K562 (cell line): ENCODE measurements at regions not wholly inside any gene's neighbourhood (a gene's known extent, or its start where the extent isn't known, plus 50 kb on each side); places are given as distances from the start of the nearest gene placed in this dataset.
"Not testable (repeated sequence)": the region's sequence is repeated elsewhere in the genome, so short reads cannot be mapped to it uniquely, and the experiment has no call there.

Experiments
- ATAC-seq: fragments of 200-7000 bp; cut with Tn5 transposase; 3 replicates; pipeline ENCODE4 v1.9.1; 2020; ENCODE audit warnings: moderate library complexity
- BruUV-seq: library from RNA; stranded (reverse); fragments of 400-500 nt; replicated peaks from 2 replicates; lab custom pipeline; 2021; lab: Mats Ljungman, UMichigan
- CTCF ChIA-PET: fragments of 300-600 bp; formaldehyde crosslinking; extraction: SDS; loops from one replicate; lab custom pipeline; 2021; ENCODE audit warnings: low intra/inter-chr PET ratio; lab: Yijun Ruan, JAX
- POLR2A ChIA-PET: fragments of 300-600, 350-650 bp; sonication (Branson Sonifier 250); formaldehyde crosslinking; extraction: SDS; loops from one replicate; lab custom pipeline; 2021; ENCODE audit warnings: antibody characterized with exemption, inconsistent platforms; lab: Yijun Ruan, JAX
- DNase-seq, 4 experiments: peaks; one replicate each; pipeline versions ENCODE4 v3.0.0 to v3.0.0-alpha.2; 2011 to 2018; ENCODE audit warnings: low spot score in 3 of 4, mixed read lengths in 3 of 4; ENCODE audit errors: extremely low read depth in 1 of 4
- FAIRE-seq: peaks from 2 replicates; lab custom pipeline; 2011; peaks lifted over from hg19 to GRCh38; lab: Jason Lieb, UNC
- H2AFZ ChIP-seq: 2 replicates; pipeline ENCODE4 v1.6.0; 2011; ENCODE audit warnings: low read depth, low read length, control low read depth, inconsistent platforms
- H3K27ac ChIP-seq: fragments of 200-600 bp; 3 replicates; pipeline ENCODE4 v1.8.0; 2011; ENCODE audit warnings: low read depth, mild to moderate bottlenecking, control low read depth, inconsistent platforms, low read length, moderate library complexity, mixed read lengths; ENCODE audit errors: extremely low read depth
- H3K27me3 ChIP-seq, 2 experiments: fragments of 300-600 bp in 1 of 2; 2 replicates in 1 of 2; 3 replicates in 1 of 2; pipeline versions ENCODE4 v1.6.0 to v1.8.0; 2011; ENCODE audit warnings: inconsistent platforms in 2 of 2, low read length in 2 of 2, mild to moderate bottlenecking in 1 of 2, mixed read lengths in 1 of 2, moderate library complexity in 1 of 2; ENCODE audit not compliant: control insufficient read depth in 2 of 2, insufficient read depth in 2 of 2
- H3K36me3 ChIP-seq: fragments of 300-600 bp; 3 replicates; pipeline ENCODE4 v1.8.0; 2011; ENCODE audit warnings: mild to moderate bottlenecking, low read length, inconsistent platforms; ENCODE audit not compliant: control insufficient read depth, insufficient read depth
- H3K4me1 ChIP-seq, 2 experiments: fragments of 200-600 bp in 1 of 2; replicated peaks in 1 of 2; 2 replicates in 1 of 2; 3 replicates in 1 of 2; pipeline versions ENCODE4 v1.5.1 to v1.8.0; 2011; ENCODE audit warnings: inconsistent platforms in 2 of 2, low read length in 2 of 2, mild to moderate bottlenecking in 1 of 2, mixed read lengths in 1 of 2, moderate library complexity in 1 of 2; ENCODE audit not compliant: control insufficient read depth in 2 of 2, insufficient read depth in 2 of 2
- H3K4me2 ChIP-seq: 2 replicates; pipeline ENCODE4 v1.6.1; 2011; ENCODE audit warnings: low read length, control low read depth, inconsistent platforms, mixed read lengths; ENCODE audit not compliant: insufficient read depth
- H3K4me3 ChIP-seq: fragments of 200-600 bp; sonication (generic), shearing (Covaris generic); 2 replicates; pipeline ENCODE4 v1.5.1; 2016; ENCODE audit warnings: control low read depth, inconsistent platforms
- H3K79me2 ChIP-seq: fragments of 200-600 bp; 3 replicates; pipeline ENCODE4 v1.8.0; 2011; ENCODE audit warnings: low read length, inconsistent platforms; ENCODE audit not compliant: control insufficient read depth, insufficient read depth
- H3K9ac ChIP-seq, 2 experiments: 2 replicates each; pipeline versions ENCODE4 v1.6.0 to v1.6.1; 2011; ENCODE audit warnings: low read depth in 2 of 2, low read length in 2 of 2, control low read depth in 1 of 2, inconsistent platforms in 1 of 2, mild to moderate bottlenecking in 1 of 2, mixed read lengths in 1 of 2; ENCODE audit not compliant: insufficient read depth in 1 of 2
- H3K9me1 ChIP-seq: one replicate; pipeline ENCODE4 v1.6.0; 2011; ENCODE audit warnings: inconsistent platforms, mild to moderate bottlenecking, low read length, moderate library complexity; ENCODE audit not compliant: control insufficient read depth, insufficient read depth
- H3K9me3 ChIP-seq: replicated peaks from 2 replicates; pipeline ENCODE4 v1.5.1; 2011; ENCODE audit warnings: low read depth, low read length, inconsistent platforms; ENCODE audit not compliant: control insufficient read depth, insufficient read depth
- H4K20me1 ChIP-seq: replicated peaks from 2 replicates; pipeline ENCODE4 v1.6.1; 2011; ENCODE audit warnings: low read length, inconsistent platforms, mixed read lengths; ENCODE audit not compliant: control insufficient read depth, insufficient read depth
- HSF4 ChIP-seq: fragments of 250-450 bp; sonication (Bioruptor Pico); IDR thresholded peaks from 2 replicates; pipeline ENCODE4 v2.1.2; 2022; ENCODE audit warnings: mild to moderate bottlenecking, moderate library complexity, borderline replicate concordance
- MECOM ChIP-seq: fragments of 250-450 bp; sonication (Bioruptor Pico); IDR thresholded peaks from 2 replicates; pipeline ENCODE4 v1.8.0; 2022; ENCODE audit warnings: inconsistent platforms
- ZNF274 ChIP-seq: IDR thresholded peaks from 2 replicates; pipeline ENCODE4 v1.6.1; 2011; ENCODE audit warnings: low read depth, mild to moderate bottlenecking, low read length, moderate library complexity, borderline replicate concordance
- WGBS: fragments of 100-300 bp; shearing (Covaris generic); methylation state at CpG from one replicate; pipeline ENCODE4 v1.1.6; 2016; ENCODE audit warnings: low coverage, mixed read lengths; ENCODE audit not compliant: insufficient coverage; ENCODE audit errors: missing lambda C conversion rate; 5-methylcytosine and 5-hydroxymethylcytosine counted together
- in situ Hi-C: fragments of 300-500 bp; cut with MboI; formaldehyde crosslinking; loops from 4 replicates; pipeline ENCODE4 v1.15.0; 2018; ENCODE audit warnings: inconsistent platforms, mixed read lengths
- intact Hi-C: fragments of 100-400 bp; cut with micrococcal nuclease; formaldehyde crosslinking; loops from 2 replicates; pipeline ENCODE4 v1.14.2; 2022

GRCh38 chr13:79895416-79895815, 414.5 kb downstream of the NDFIP2 start:
- Histone ChIP-seq H2AFZ (no peak overlapping the region), H4K20me1 (no peaks in the 10 kb centered on the region), H3K36me3 (no peaks in the 10 kb centered on the region), H3K4me1 (no peaks in the 10 kb centered on the region), H3K9me1 (no peaks in the 10 kb centered on the region), H3K9ac (no peak overlapping the region), H3K79me2 (no peaks in the 10 kb centered on the region), H3K27me3 (no peaks in the 10 kb centered on the region), H3K27ac (no peak overlapping the region), H3K9me3 (no peaks in the 10 kb centered on the region), H3K4me2 (no peak overlapping the region), H3K4me3 (no peak overlapping the region)
- WGBS, result 0% methylated on average over 5 of the region's 6 CpGs
- FAIRE-seq (no peak), DNase-seq (no peak), ATAC-seq (no peak)
- intact Hi-C loops, result no loop called here
- BruUV-seq, result no TSS peak
- in situ Hi-C loops, result no loop called here
- no peak for TF ChIP-seq MECOM (CRISPR knock-in tag)
- TF ChIP-seq ZNF274, result no peak
- no peak for TF ChIP-seq HSF4 (CRISPR knock-in tag)
- ChIA-PET CTCF (no interaction called here), POLR2A (no interaction called here)

DNA sequence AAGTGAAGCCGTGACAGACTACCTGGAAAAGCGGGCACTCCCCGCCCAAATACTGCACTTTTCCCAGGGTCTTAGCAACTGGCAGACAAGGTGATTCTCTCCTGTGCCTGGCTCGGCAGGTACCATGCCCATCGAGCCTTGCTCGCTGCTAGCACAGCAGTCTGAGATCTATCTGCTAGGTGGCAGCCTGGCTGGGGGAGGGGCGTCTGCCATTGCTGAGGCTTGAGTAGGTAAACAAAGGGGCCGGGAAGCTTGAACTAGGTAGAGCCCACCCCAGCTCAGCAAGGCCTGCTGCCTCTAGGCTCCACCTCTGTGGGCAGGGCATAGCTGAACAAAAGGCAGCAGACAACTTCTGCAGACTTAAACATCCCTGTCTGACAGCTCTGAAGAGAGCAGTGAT, 406.3 kb downstream of the NDFIP2 start:
- 4% methylated on average over 7 of the region's 8 CpGs for WGBS
- DNase-seq, POLR2A ChIA-PET, CTCF ChIA-PET, FAIRE-seq, intact Hi-C loops, H3K27me3 ChIP-seq, BruUV-seq, ATAC-seq, H3K27ac ChIP-seq, H3K4me3 ChIP-seq, H2AFZ ChIP-seq, H3K36me3 ChIP-seq, in situ Hi-C loops, H3K79me2 ChIP-seq, H3K4me2 ChIP-seq, H3K9ac ChIP-seq, H3K9me3 ChIP-seq, H3K9me1 ChIP-seq, H3K4me1 ChIP-seq, H4K20me1 ChIP-seq: not testable (repeated sequence)
